ENCODE measurements at regions not wholly inside any gene's neighbourhood (a gene's known extent, or its start where the extent isn't known, plus 50 kb on each side); places are given as distances from the start of the nearest gene placed in this dataset.
"Not testable (repeated sequence)": the region's sequence is repeated elsewhere in the genome, so short reads cannot be mapped to it uniquely, and the experiment has no call there.

DNA sequence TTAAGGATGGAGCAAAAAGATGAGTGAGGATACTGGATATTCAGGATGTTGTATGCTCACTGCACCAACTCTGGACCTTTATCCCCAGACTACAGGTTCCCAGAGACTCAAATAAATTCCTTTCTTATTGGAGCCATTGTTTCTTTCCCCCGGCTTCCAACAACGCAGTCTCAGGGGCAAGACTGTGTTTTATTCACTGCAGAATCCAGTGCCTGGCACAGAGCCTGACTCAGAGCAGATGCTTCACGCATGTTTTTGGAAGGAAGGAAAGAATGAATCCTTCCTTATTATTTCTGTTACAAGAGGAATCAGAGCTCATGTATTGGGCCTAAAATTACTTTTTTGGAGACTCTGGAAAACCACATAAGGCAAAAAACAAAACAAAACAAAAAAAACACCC, 96.0 kb upstream of the VGLL4 start:
- DNase-seq (ENCODE audit: low spot score), result peak; percentile 21

DNA sequence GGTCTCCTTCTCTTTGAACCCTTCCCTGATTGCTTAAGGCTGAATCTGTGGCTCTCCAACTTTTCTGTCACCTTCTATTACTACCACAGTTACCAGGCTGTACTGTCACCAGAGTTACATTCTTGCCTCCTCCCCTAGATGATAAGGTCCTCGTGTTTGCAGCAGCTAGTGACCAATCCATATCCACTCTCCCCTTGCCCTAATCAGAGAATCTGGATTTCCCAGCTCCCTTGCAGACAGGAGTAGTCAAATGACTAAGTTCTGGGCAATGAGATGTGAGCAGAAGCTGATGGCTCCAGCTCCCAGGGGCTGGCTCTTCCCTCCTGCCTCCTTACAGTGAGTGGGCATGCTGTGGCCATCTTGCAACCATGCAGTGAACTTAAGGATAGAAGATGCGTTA, 95.4 kb upstream of the VGLL4 start:
- no peak for DNase-seq (ENCODE audit: low spot score)

DNA sequence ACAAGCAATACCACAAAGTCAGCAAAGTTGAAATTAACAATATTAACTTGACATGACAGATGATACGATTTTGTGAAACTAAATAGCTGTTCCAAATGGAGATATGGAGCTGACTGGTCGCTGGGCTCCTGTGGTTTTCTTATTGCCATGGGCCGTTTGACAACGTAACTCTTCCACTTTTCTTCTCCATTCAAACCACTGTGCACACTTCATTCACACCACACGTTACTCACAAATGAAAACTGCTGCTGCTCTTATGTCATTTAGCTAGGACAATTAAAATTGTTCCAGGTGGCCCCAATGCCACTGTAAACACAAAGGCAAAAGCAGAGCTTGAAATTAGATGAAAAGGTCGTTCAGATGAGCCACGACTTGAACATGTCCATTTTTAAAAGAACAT, 94.0 kb upstream of the VGLL4 start:
- no peak for DNase-seq (ENCODE audit: low spot score)

DNA sequence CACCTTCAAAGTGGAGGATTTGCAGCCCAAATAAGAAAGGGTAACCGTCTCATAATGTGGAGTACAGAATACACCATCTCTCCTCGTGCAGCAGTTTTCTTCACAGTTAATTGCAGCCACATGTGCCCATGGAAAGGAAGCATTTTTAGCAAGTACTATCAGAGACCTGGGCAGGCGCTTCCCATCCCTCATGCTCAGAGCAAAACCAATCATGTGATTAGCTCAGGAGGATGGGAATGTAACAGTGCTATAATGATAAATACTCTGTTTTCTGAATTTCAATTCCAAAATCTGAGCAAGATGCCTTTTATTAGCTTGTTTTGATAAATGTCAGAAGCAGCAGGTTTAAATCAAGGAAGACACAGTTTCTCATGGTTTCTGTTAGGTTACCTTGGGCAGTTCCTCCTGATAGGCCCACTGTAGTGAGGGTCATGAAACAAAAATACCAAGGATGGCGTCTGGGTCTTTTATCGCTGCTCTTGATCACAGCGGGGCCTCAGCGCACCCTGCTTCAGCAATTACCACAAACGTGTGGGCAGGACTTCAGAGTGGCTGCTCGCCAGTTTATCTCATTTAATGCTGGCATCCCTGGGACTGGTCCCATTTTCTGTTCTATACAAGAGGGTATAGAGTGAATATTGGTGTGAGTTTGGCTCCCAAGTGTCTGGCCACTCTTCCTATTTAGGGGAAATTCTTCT, 92.6 kb upstream of the VGLL4 start:
- no peak for DNase-seq (ENCODE audit: low spot score)

DNA sequence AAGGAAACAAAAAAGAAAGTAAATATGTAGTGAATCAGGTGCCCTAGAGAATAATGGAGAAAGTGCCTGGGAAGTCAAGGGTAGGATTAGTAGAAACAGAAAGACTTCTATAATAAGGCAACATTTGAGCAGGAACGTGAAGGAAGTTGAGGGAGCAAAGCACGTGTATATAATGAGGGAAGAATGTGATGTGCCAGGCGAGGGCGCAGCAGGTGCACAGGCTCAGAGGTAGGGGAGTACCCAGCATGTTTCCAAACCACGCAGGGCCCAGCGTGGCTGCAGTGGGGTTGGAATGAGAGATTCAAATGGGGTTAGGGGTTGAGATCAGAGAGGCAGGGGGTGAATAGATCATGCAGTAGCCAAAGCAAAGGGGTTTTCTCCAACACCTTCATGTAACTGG, 91.9 kb upstream of the VGLL4 start:
- no peak for DNase-seq (ENCODE audit: low spot score)

DNA sequence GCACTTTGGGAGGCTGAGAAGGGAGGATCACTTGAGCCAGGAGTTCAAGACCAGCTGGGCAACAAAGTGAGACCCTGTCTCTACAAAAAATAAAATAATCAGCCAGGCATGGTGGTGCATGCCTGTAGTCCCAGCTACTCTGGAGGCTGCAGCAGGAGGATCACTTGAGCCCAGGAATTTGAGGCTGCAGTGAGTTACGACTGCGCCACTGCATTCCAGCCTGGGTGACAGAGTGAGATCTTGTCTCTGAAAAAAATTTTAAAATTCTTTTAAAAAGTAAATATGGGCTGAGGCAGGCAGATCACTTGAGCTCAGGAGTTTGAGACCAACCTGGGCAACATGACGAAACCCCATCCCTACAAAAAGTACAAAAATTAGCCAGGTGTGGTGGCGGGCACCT, 91.4 kb upstream of the VGLL4 start:
- not testable (repeated sequence) for DNase-seq (ENCODE audit: low spot score)

DNA sequence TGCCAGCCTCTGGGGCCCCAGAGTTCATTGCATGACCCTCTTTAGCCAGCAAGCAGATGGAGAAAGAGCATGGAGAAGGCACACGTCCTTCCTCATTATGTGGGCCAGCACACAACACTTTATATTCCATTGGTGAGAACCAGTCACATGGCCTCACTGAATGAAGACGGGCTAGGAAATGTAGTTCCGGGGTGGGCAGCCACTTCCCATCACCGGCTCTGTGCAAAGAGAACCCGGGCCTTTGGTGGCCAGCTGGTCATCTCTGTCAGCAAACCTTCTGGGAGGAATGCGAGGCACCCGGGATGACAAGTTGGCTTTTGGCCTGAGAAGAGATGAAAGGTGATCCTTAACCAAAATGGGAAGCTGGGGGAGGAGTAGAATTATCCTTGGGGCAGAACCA, 90.2 kb upstream of the VGLL4 start:
- DNase-seq (ENCODE audit: low spot score), result no peak

DNA sequence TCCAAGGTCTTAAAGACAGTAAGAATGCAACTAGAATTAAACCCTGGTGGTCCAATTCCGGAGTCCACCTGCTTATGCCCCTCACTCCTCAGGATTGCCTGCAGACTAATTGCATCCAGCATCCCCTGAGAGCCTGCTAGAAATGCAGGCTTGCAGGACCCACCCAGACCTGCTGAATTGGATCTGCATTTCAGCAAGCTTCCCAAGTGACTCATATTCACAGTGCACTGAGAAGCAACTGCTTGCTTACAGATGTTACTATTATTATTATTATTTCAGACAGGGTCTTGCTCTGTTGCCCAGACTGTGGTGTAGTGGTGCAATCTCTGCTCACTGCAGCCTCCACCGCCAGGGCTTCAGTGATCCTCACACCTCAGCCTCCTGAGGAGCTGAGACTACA, 83.5 kb upstream of the VGLL4 start:
- no peak for DNase-seq (ENCODE audit: low spot score)

DNA sequence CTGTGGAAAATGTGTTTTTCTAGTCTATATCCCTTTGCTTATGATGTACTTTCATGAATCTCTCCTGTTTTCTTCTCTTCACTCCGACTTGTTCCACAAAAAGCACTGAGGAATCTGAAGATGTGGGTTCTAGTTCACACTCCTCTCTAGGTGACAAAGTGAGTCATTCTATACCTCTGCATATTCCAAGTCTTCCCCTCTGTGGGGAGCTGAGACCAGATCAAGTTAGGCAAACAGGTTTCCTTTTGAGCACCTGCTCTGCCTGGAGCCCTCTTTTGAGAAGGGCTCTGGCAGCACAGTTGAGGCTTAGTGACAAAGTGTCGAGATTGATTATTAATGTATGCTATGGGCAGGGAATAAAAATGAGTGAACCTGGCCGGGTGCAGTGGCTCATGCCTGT, 82.4 kb upstream of the VGLL4 start:
- DNase-seq (ENCODE audit: low spot score), result no peak

DNA sequence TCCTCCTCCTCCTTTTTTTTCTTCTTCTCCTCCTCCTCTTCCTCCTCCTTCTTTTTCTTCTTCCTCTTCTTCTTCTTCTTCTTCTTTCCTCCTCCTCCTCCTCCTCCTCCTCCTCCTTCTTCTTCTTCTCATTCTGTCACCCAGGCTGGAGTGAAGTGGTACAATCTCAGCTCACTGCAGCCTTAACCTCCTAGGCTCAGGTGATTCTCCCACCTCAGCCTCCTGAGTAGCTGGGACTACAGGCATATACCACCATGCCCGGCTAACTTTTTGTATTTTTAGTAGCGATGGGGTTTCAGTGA, 81.6 kb upstream of the VGLL4 start:
- DNase-seq (ENCODE audit: low spot score), result not testable (repeated sequence)

DNA sequence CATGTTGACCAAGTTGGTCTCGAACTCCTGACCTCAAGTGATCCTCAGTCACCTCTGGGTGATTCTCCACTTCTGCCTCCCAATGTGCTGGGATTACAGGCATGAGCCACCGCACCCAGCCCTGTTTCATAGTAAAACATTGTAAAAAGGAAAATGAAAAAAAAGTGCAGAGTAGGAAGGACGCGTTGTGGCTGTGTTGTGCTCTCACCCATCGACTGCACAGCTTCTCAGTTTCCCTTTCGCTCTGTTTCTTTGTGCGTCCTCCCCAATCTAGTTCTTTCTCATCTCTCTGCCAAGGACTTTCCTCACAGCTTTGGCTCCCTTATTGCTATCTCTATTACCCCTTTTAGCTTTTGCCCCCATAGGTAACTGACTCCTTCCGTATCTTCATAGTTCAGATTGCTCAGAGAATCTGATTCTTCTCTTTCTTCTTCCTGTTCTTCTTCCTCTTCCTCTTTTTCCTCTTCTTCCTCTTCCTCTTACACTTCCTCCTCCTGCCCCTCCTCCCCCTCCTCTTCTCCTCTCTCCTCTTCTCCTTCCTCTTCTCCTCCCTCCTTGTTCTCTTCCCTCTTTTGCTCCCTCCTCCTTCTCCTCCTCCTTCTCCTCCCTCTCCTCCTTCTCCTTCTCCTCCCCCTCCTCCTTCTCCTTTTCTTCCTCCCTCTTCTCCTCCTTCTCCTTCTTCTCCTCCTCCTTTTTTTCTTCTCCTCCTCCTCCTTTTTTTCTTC, 81.1 kb upstream of the VGLL4 start:
- DNase-seq (ENCODE audit: low spot score), result no peak

DNA sequence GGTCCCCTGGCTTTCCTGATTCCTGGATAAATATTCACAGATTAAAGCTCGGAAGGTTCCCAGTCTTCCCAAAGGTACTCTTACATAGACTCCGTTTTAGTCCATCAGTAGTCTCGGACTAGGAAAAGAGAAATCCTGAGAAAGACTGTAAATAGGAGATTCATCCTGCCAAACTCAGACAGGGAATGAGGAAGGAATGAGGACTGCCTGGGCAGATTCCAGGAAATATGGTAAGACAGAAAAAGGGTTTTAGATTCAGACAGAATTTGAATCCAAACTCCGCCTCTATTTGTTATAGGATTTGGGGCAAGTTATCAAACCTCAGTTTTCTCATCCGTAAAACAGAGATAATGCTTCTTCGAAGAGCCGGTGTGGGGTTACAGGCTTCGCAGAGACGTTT, 77.8 kb upstream of the VGLL4 start:
- no peak for DNase-seq (ENCODE audit: low spot score)

DNA sequence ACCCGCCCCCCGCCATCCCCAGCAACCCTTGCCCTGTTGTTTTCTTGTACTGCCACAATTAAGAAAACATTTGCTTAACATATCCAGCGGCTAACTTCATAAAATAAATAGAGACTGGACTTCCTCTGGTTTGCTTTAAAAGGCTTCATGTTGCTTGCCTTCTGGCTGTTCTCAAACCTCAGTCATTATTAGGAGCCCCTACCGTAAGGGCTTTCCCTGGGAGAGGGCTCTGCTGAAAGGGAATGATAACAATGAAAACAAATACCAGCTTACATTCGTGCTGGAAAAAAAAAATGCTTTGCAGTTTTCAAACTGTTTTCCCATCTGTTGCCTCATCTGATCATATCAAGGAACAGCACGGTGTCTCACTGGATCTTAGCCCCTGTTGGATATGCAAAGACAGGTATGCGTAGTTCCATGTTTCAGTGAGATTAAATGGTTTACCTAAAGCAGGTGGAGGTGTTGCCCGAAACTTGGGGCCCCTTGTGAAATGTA, 77.2 kb upstream of the VGLL4 start:
- DNase-seq (ENCODE audit: low spot score), result no peak

DNA sequence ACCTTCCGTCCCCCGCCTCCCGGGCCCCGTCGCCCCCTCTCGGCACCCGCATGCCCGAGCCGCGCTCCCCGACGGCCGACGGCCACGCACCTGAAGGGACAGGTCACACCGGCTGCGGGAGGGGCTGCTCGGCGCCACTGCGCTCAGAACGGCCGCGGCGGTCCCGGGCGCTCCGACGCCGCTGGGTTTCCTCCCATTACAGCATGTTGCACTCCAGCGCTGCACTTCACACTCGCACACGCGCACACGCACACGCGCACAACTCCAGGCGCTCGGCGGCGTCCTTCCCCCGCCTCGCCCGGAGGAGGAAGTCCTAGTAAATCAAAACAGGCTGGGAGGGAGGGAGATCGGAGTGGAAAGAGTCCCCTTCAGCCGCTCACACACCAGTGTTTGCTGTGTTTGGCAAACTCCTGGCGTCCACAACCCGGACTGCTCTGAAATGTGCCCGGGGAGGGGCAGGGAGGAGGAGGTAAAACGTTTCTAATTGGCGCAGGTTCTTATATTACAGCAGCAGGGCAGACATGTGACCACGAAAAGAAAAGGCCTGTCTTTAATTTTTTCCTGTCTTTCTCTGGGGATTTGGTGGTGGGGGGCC, 76.7 kb upstream of the VGLL4 start:
- DNase-seq (ENCODE audit: low spot score), result peak; percentile 74

DNA sequence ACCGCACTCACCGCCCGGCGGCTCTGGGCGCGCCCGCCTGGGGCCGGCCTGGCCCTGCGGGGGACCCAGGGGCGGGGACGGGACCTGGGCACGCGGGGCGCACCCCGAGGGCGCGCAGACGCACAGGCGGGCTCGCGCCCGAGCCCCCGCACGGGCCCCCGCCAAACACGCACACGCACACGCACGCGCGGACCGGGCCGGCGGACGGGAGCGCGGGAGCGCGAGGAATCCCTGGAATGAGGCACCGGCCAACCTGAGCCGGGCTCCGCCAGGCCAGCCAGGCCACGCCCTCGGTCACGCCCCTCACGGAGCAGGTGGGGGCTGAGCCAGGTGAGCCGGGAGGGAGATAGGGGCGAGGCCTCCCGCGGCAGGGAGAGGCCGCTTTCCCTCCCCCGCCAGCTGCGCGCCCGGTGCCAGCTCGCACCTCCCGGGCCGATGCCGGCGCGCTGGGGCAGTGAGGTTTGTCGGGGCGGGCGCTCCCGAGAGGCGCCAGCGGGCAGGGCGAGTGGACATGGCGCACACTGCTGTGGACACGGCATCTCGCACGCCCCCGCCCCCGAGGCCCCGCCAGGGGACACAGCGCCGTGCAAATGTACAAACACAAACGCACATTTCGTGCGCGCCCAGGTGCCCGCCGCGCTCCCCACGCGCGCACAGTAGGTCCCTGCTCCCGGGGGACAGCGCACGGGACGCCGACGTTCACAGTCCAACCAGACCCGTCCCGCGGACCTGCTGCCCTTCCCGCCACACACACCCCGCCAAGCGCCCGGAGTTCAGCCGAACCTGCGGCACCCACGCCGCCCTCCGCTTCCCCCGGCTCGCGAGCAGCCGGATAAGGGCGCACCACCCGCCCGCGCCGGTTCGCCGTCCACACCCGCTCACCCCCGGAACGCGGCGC, 75.9 kb upstream of the VGLL4 start:
- peak; percentile 78 for DNase-seq (ENCODE audit: low spot score)

DNA sequence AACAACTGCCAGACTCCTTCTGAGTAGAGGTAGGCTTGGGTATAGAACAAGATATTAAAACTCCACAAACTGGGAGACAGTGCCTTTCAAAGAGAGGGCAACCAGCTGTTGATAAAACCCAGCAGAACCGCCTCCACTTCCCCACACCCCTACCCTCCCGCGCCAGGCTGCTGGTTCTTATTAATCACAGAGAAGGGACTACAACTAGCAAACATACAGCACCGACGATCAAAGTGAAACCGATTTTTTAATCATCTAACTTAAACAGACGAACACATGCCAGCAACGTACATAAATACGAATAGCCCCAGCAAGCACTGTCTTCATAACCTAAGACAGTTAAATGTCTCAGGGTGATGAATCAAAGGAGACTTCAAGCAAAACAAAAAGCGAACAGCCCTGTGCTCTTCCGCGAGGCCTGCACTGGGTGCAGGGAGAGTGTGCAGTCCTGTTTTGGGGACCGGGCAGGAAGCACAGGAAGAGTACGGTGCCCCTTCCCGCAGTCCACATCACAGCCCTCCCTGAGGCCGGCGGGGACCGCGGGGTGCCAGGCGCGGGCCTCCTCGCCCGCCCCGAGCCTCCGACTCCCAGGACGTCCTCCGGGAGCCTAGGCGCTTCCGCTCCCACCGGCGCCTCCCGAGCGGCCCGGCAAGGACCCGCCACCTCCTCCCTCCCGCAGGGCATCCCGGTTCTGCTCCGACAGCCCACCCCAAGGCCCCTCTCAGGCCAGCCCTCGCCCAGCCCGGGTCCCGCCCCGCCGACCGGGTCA, 75.1 kb upstream of the VGLL4 start:
- DNase-seq (ENCODE audit: low spot score), result peak; percentile 29

DNA sequence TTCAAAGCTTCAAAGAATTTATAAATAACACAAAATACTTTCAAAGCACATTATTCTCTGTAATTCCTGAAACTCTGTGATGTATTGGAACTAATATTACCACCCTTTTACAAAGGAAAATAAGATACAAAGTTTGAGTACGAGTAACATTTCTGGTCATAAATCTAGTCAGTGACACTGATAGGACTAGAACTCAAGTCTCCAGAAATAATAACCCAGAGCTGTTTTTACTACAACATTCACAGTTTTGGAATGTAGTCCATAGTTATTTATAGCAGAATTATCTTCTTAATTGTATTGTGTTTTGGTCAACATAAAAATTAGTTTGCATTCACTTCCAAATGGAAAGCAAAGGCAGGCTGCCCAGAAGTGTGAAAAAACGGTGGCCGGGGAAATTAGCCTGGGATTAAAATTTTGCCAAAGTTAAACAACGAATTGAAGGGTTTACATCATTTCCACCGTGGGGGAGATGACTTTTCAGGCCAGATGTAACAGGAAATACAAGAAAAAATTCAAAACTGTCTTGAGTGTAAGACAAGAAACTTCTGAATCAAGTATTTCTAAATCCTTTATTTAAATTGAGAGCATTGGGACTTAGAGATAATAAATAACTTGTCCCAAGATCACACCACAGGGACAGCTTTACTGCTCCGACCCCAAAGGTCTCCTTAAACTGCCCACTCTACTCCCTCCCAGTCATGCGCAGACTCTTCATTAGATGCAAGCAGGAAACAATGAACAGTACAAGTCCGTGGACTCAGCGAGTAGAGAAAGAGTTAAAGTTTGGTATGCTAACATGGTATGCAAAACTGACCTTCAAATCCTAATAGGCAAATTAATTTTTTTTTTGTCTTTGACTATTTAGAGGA, 74.3 kb upstream of the VGLL4 start:
- DNase-seq (ENCODE audit: low spot score), result no peak

DNA sequence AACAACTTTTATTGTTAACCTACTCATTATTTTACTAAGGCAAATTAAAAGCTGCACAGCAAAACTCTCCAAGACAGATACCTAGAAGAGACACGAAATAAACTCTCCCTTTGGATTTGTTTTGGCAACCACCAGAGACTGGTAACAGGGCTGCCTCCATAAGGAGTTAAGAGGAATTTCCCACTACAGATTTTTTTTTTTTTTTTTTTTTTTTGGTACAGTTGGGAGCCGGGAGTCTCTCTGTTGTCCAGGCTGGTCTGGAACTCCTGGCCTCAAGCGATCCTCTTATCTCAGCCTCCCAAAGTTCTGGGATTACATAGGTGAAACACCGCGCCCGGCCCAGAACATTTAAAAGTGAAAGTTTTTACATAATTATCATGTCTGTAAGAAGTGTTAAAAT, 73.6 kb upstream of the VGLL4 start:
- DNase-seq (ENCODE audit: low spot score), result no peak

DNA sequence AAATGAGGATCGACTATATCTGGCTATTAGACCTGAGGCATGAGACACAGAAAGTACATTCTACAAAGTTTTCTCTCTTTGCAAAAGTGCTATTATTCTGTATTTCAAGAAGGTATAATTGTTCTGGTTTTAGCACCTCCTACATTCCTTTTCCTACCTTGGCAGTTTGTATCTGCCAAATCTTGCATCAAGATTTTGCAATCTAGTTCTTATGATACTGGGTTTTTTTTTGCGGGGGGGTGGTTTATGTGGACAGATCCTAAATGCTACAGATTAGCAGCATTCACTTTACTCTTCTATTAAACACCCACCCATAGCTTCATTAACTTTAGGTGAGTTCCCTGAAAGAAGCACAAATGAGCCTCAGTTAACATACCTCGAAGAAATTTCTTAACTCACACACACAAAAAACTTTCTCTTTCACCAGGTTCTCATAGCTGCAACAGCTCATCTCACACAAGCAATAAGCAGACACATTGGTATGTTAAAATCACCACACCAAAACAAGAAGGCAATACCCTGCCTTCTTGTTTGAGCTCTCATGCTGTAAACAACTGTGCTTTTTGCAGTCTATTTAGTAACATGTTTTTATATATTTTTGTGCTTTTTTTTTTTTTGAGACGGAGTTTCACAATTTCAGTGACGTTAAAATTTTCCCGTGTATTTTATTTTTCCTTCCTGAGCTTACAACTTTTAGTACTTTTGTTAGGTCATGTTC, 73.0 kb upstream of the VGLL4 start:
- DNase-seq (ENCODE audit: low spot score), result no peak

DNA sequence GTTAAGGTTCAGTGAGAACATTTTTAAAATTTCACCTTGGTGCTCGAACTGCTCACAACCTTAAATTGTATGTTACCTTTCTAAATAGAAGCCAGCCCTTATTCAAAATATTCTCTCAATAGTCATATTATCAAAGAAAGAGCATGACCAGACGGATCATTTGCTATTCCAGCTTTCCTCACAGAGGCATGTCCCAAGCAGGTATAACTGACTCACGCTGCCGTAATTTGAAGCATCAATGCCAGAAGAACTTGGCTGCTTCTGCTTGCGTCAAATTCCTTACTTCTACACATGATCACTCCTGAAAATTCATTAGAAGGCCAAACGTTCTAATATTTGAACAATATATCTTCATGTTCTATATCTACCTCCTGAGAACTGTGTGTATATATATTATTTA, 69.5 kb upstream of the VGLL4 start:
- no peak for DNase-seq (ENCODE audit: low spot score)

Data from Ammon's horn (tissue), 1 donor.